ENCODE measurements at regions not wholly inside any gene's neighbourhood (a gene's known extent, or its start where the extent isn't known, plus 50 kb on each side); places are given as distances from the start of the nearest gene placed in this dataset.

DNA sequence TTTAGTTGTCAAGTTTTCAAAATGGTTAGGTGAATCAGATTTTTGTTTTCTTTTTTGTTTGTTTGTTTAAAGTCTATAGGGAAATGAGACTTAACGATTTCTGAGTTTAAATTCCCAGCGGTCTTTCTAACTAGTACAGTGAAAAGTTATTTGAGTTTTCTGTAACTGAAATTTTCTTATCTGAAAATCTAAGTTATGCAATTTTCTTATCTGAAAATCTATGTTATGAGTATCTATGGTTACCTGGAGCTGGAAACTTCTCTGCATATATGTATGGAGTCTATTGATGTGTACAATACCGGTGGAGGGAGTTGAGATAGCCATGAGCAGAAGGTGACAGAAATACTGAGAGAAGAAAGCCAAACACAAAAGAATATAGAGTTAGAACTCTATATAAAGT lies 102.6 kb downstream of the MANEA start:
- TF ChIP-seq ZC3H4 (CRISPR knock-in tag; IDR thresholded peaks at IDR 0.05; ENCODE audit: borderline replicate concordance): no peak
- no peak for TF ChIP-seq ZNF879 (CRISPR knock-in tag; IDR thresholded peaks at IDR 0.05)

All from HepG2 (cell line).